GM12891 (cell line): ENCODE measurements at regions not wholly inside any gene's neighbourhood (a gene's known extent, or its start where the extent isn't known, plus 50 kb on each side); places are given as distances from the start of the nearest gene placed in this dataset.

Source experiments
- PAX5 ChIP-seq: IDR thresholded peaks from 2 replicates; pipeline ENCODE4 v1.6.1; 2011; ENCODE audit warnings: low read length, moderate library complexity, mild to moderate bottlenecking; ENCODE audit not compliant: insufficient read depth, severe bottlenecking
- POLR2A ChIP-seq: IDR thresholded peaks from 2 replicates; pipeline ENCODE4 v1.6.1; 2011; ENCODE audit warnings: low read depth, low read length, control low read depth
- POLR2AphosphoS5 ChIP-seq: IDR thresholded peaks from 2 replicates; pipeline ENCODE4 v1.6.1; 2011; ENCODE audit warnings: low read depth, low read length, control low read depth
- POU2F2 ChIP-seq: IDR thresholded peaks from 2 replicates; pipeline ENCODE4 v1.6.1; 2011; ENCODE audit warnings: low read depth, mild to moderate bottlenecking, control low read depth, low read length, moderate library complexity
- SPI1 ChIP-seq: IDR thresholded peaks from 2 replicates; pipeline ENCODE4 v1.6.1; 2011; ENCODE audit warnings: low read depth, low read length, control low read depth
- TAF1 ChIP-seq: IDR thresholded peaks from 2 replicates; pipeline ENCODE4 v1.6.1; 2011; ENCODE audit warnings: low read depth, low read length, control low read depth

GRCh38 chrX:120749141-120749846 is 119.4 kb upstream of the C1GALT1C1 start:
- TF ChIP-seq POLR2AphosphoS5 (no peak), TAF1 (no peak), POU2F2 (no peak), POLR2A (no peak), SPI1 (peak; percentile 42; the same call in 1 of the 2 replicates), PAX5 (no peak)
